ENCODE measurements at regions not wholly inside any gene's neighbourhood (a gene's known extent, or its start where the extent isn't known, plus 50 kb on each side); places are given as distances from the start of the nearest gene placed in this dataset.

GRCh38 chr14:97293659-97294058, 496.5 kb downstream of the VRK1 start:
- H4K20me1 ChIP-seq (ENCODE audit: insufficient read depth, low read length), result no peaks in the 10 kb centered on the region
- no peak overlapping the region for H3K9ac ChIP-seq (ENCODE audit: insufficient read depth, low read depth, low read length)
- DNase-seq (ENCODE audit: low spot score) (no peak), ATAC-seq (no peak), FAIRE-seq (no peak)
- no peak overlapping the region for H3K27ac ChIP-seq (ENCODE audit: extremely low read length, insufficient read depth, low read length)
- no peaks in the 10 kb centered on the region; a peak in 2 of 5 replicates for H3K27me3 ChIP-seq (ENCODE audit: control insufficient read depth in 1 of 2, insufficient read depth in 2 of 2, low read length in 2 of 2)
- no peak overlapping the region for H3K4me2 ChIP-seq (ENCODE audit: low read depth, low read length)
- no peaks in the 10 kb centered on the region for H3K9me3 ChIP-seq (ENCODE audit: low read length)
- ChIA-PET POLR2A (no interaction called here), CTCF (ENCODE audit: low intra/inter-chr PET ratio, low total read pairs) (no interaction called here)
- no peaks in the 10 kb centered on the region for H3K4me1 ChIP-seq (ENCODE audit: insufficient read depth, low read length)
- no peak overlapping the region for H3K4me3 ChIP-seq (replicated peaks in 1 of 3; ENCODE audit: insufficient read depth in 1 of 3, low read depth in 2 of 3, low read length in 3 of 3)
- no peaks in the 10 kb centered on the region for H3K36me3 ChIP-seq (replicated peaks in 1 of 2; ENCODE audit: control insufficient read depth in 1 of 2, insufficient read depth in 2 of 2, low read length in 2 of 2)
- intact Hi-C loops (cut with micrococcal nuclease; ENCODE audit: unreplicated experiment) (loop anchor here (10.0 kb wide), 1 partner anchor 1971 kb away; no protein-coding TSS in a partner anchor), in situ Hi-C loops (cut with HindIII; ENCODE audit: extremely low pct_ligation_motif_present, low pct_unique_long_range_greater_than_20kb) (no loop called here)
- no peaks in the 10 kb centered on the region for H3K79me2 ChIP-seq (ENCODE audit: insufficient read depth, low read length)
- BruUV-seq (replicated peaks), result no TSS peak
- TF ChIP-seq, protein P1, sequence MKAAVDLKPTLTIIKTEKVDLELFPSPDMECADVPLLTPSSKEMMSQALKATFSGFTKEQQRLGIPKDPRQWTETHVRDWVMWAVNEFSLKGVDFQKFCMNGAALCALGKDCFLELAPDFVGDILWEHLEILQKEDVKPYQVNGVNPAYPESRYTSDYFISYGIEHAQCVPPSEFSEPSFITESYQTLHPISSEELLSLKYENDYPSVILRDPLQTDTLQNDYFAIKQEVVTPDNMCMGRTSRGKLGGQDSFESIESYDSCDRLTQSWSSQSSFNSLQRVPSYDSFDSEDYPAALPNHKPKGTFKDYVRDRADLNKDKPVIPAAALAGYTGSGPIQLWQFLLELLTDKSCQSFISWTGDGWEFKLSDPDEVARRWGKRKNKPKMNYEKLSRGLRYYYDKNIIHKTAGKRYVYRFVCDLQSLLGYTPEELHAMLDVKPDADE (CRISPR knock-in tag; IDR thresholded peaks at IDR 0.05), result no peak
- TF ChIP-seq, protein P2, sequence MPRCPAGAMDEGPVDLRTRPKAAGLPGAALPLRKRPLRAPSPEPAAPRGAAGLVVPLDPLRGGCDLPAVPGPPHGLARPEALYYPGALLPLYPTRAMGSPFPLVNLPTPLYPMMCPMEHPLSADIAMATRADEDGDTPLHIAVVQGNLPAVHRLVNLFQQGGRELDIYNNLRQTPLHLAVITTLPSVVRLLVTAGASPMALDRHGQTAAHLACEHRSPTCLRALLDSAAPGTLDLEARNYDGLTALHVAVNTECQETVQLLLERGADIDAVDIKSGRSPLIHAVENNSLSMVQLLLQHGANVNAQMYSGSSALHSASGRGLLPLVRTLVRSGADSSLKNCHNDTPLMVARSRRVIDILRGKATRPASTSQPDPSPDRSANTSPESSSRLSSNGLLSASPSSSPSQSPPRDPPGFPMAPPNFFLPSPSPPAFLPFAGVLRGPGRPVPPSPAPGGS (CRISPR knock-in tag; IDR thresholded peaks at IDR 0.05), result no peak
- TF ChIP-seq MYNN (CRISPR knock-in tag; IDR thresholded peaks at IDR 0.05; ENCODE audit: low read depth), result no peak
- no peak for TF ChIP-seq ATM (IDR thresholded peaks at IDR 0.05; ENCODE audit: borderline replicate concordance)
- no peak for TF ChIP-seq THAP11 (CRISPR knock-in tag; IDR thresholded peaks at IDR 0.05)
- TF ChIP-seq ZNF816 (CRISPR knock-in tag; IDR thresholded peaks at IDR 0.05; ENCODE audit: borderline replicate concordance), result no peak
- TF ChIP-seq ZNF501 (CRISPR knock-in tag; IDR thresholded peaks at IDR 0.05), result no peak
- no peak for TF ChIP-seq FOXM1 (CRISPR knock-in tag; IDR thresholded peaks at IDR 0.05)
- no peak for TF ChIP-seq NCOA2 (CRISPR knock-in tag; IDR thresholded peaks at IDR 0.05)
- TF ChIP-seq CENPT (CRISPR knock-in tag; IDR thresholded peaks at IDR 0.05; ENCODE audit: low read depth), result no peak
- no peak for TF ChIP-seq FOSL2 (CRISPR knock-in tag; IDR thresholded peaks at IDR 0.05)
- no peak for TF ChIP-seq TAF1 (CRISPR knock-in tag; IDR thresholded peaks at IDR 0.05)
- no peak for TF ChIP-seq HNRNPL (IDR thresholded peaks at IDR 0.05; ENCODE audit: low read depth, low read length)
- no peak for TF ChIP-seq ZBTB7B (CRISPR knock-in tag; IDR thresholded peaks at IDR 0.05)
- TF ChIP-seq, protein P3, sequence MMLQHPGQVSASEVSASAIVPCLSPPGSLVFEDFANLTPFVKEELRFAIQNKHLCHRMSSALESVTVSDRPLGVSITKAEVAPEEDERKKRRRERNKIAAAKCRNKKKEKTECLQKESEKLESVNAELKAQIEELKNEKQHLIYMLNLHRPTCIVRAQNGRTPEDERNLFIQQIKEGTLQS (CRISPR knock-in tag; IDR thresholded peaks at IDR 0.05), result no peak
- TF ChIP-seq ZNF564 (CRISPR knock-in tag; IDR thresholded peaks at IDR 0.05), result no peak
- no peak for TF ChIP-seq ZSCAN25 (CRISPR knock-in tag; IDR thresholded peaks at IDR 0.05)
- no peak for TF ChIP-seq ZNF337 (CRISPR knock-in tag; IDR thresholded peaks at IDR 0.05; ENCODE audit: borderline replicate concordance, low read depth)
- no peak overlapping the region for H2AFZ ChIP-seq (ENCODE audit: low read length)
- 7% methylated on average over 1 of the region's 1 CpG for WGBS (ENCODE audit: low lambda C conversion rate)

All from HepG2 (cell line).